ENCODE measurements at regions not wholly inside any gene's neighbourhood (a gene's known extent, or its start where the extent isn't known, plus 50 kb on each side); places are given as distances from the start of the nearest gene placed in this dataset.

GRCh38 chr3:135788146-135788545, 177.4 kb upstream of the PPP2R3A start:
- TF ChIP-seq, protein P1, sequence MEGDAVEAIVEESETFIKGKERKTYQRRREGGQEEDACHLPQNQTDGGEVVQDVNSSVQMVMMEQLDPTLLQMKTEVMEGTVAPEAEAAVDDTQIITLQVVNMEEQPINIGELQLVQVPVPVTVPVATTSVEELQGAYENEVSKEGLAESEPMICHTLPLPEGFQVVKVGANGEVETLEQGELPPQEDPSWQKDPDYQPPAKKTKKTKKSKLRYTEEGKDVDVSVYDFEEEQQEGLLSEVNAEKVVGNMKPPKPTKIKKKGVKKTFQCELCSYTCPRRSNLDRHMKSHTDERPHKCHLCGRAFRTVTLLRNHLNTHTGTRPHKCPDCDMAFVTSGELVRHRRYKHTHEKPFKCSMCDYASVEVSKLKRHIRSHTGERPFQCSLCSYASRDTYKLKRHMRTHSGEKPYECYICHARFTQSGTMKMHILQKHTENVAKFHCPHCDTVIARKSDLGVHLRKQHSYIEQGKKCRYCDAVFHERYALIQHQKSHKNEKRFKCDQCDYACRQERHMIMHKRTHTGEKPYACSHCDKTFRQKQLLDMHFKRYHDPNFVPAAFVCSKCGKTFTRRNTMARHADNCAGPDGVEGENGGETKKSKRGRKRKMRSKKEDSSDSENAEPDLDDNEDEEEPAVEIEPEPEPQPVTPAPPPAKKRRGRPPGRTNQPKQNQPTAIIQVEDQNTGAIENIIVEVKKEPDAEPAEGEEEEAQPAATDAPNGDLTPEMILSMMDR (IDR thresholded peaks at IDR 0.05), result no peak
- TF ChIP-seq POLR2A (IDR thresholded peaks at IDR 0.05), result no peak

All from sigmoid colon (tissue), 3 donors.